D341Med (cell line): ENCODE measurements at regions not wholly inside any gene's neighbourhood (a gene's known extent, or its start where the extent isn't known, plus 50 kb on each side); places are given as distances from the start of the nearest gene placed in this dataset.

ENCODE experiments used
- DNase-seq: peaks from one replicate; pipeline ENCODE4 v3.0.0; 2012; ENCODE audit warnings: low spot score

DNA sequence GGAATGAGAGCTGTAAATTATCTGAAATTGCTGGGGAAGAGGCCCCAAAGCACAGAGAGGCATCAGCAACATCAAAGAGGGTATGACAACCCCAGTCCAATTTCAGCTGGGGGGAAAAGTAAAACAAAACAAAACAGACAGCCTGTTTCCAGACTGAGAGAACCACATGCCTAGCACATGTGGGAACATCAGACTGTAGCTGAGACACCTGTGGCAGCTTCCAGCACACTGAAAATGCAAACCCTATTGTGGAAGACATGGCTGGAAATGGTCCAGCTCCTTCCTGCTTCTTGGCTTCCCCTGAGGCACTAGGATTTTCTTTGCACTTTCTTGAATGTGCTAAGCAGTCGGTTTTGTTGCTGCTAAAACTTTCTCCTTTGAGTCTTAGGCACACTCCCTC, 240.9 kb upstream of the STS start:
- no peak for DNase-seq

DNA sequence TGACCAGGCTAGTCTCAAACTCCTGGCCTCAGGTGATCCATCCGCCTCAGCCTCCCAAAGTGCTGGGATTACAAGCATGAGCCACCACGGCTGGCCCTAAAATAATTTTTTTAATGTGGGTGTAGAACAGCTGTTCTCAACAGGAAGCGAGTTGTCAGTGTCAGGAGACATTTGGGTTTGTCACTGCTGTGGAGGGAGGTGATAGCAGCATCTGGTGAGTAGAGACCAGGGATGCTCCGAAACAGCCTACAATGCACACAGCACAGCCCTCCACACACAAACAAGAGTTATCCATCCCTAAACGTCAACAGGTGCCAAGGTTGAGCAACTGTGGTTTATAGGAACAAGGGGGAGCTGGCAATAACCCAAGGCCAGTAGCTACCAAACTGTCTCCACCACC, 243.4 kb upstream of the STS start:
- DNase-seq, result no peak

DNA sequence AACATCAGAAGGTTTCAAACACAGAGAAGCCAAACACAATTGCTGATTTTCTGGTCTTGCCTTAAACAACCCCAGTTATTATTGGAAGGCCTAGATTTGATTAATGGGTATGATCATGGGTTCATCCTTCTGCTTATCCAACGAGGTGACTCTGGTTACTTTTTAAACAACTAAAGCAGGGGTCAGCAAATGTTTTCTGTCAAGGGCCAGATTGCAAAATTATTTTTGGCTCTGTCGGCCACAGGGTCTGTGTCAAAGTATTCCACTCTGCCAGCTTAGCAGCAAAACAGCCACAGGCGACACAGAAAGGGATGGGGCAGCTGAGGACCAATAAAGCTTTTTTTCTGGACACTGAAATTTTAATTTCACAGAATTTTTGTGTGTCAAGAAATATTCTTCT, 249.1 kb upstream of the STS start:
- no peak for DNase-seq

DNA sequence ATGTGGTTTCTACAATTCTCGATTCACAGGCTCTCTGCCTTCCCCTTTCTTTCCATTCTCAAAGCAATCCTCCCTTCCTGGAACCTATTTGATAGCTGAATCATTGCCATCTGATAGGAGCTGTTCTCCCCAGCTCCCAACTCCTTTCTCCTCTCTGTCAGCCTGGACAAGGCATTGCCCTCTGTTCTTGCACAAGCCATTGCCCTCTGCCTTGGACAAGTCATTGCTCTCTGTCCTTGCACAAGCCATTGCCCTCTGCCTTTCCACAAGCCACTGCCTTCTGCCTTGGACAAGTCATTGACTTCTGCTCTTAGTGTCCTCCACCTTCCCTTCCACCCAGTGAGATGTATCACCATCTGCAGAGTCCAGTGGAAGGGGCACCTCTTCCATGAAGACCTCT, 256.1 kb upstream of the STS start:
- no peak for DNase-seq

- DNase-seq, result no peak
These were observed 256.8 kb upstream of the STS start for GRCh38 chrX:6890544-6891261.

DNA sequence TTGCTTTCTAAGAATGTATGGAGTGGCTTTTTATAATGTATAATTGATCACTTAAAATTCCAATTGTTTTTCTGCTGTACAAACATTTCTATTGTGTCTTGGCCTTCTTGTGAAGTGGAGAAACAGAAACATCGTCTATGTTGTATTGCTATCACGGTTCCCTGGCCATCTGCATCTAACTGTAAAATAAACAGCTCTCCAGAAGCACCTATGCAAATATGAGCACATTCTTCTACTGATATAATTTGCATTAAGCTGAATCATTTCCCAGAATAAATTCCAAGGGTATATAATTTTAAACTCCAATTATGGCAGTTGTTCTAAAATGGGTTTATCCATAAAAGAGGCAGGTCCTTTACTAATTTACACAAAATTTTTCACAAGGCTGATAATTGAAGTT, 261.6 kb upstream of the STS start:
- no peak for DNase-seq

DNA sequence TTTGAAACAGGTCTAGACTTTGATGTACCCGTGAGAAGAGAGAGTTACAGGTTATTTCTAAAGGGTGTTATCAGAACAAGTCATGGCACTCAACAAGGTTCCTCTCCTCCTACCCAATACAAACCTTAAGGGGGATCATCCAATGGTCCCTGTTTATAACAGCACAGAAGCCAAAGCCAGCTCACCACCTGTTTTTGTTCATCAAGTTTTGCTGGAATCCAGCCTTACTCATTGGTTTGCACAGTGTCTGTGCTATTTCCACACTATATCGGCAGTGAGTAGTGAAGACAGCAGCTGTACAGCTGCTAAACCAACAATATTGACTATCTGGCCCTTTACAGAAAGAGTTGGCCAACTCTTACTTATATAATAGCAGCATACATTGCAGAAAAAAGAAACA, 262.1 kb upstream of the STS start:
- no peak for DNase-seq

DNA sequence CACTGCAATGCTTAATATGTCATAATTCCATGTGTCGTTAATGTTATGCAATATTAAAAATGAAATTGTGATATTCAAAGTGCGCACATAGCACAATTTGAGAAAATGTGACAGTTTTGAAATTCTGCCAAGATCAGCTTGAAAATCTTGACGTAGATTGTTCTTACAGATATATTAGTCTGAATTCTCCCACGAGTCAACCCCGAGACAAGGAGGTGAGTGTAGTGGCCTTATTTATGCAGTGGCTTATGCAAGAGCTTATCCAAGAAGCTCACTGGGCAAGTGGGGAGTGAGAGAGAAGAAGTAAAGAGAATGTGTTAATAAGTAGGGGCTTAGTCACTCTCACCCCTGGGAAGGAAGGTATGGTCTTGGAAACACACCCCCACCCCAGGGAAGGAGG, 286.1 kb upstream of the STS start:
- DNase-seq, result no peak

DNA sequence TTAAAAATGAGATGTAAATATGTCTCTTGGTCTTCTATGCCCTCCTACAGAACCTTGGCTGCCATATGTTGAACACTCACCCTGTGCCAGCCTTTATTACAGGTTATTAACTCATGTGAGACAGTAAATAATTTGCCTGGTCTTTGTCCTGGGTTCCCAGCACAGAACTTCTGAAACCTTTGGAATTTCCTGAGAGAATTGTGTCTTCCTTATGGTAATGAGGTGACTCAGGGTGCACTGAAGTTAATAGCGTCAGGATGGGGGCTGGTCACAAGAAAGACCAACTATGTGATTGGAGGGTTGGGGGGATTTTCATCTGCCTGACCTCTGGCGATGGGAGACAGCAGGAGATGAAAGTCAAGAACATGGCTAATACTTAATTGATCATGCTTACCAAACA, 289.8 kb upstream of the STS start:
- DNase-seq, result no peak

GRCh38 chrX:6856471-6856870, 291.0 kb upstream of the STS start:
- no peak for DNase-seq

DNA sequence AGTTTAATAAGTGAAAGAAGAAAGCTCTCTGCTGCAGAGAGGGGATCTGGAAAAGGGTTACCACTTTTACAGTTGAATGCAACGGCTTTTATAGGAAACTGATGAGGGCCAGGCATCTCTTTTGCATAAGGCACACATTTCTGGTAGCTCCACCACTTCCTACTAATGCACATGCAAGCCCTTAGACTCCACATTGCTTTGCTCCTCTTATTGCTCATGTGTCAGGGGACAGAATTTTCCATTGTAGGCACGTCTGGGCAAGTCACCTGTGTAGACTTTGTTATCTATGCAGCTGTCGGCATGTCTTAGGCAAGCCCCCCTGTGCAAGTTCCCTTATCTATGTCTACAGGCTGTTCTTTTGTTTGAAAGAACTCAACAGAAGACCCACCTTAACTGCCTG, 294.6 kb upstream of the STS start:
- no peak for DNase-seq

DNA sequence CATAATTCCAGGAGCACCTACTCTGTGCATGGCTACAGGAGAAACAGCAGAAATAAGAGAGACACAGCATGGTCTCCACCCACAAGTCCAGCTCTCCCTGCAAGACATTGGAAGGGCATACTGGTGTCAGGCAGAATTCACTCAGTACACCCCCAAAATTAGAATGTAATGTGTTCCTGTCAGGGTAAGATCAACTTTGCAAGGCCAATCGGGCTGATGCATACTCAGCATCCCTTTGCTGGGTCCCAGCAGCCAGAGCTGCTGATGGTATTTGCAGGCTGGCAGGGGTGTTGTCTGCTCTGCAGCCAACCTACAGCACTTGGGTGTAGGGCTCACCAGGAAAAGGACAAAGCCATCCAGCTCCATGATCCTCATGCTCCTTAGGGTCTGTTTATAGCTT, 295.4 kb upstream of the STS start:
- no peak for DNase-seq

DNA sequence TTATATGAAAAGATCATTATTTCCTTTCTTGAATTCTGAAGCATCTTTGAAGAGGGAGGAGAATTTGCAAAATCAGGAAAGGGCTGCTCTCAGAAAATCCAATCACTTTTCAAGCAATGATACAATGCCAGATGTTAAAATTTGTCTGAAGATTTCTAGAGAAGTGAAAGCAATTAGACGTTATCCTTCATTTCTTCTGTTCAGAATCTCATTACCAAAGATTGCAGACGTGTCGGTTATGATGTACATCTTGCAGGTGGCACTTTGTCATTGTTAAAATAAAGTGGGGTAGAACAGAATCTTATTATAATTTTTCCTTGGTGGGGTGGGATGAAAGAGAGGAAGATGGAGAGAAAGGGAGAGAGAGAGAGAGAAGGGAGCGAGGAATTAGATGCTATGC, 296.4 kb upstream of the STS start:
- no peak for DNase-seq

DNA sequence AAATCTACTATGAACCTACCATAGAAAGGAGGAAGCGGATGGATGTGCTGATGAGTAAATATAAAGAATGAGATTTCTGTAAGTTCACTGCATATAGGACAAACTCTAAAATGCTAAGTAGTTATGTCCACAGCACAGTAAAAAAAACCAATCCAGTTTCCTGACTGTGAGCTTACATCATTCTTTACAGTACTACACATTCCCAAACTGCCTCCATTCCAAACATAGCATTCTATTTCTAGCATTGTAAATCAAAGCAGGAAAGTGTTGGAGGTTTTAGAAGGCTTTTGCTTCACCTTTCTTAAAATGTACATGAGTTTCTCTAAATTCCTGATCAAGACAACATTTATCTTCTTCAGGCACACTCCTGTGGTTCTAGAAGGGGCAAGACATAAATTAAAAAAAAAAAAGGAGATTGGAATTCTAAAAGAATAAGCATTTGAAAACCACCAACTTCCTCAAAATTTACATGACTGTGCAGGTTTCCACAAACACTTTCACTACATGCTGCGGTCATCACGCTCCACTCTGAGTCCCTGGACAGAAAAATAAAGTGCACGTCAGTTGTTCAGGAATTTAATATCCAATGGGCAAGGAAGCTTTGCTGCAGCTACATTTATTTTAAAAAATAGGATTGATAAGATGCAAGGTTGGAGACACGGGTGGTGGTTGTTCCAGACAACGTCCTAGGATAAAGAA, 297.6 kb upstream of the STS start:
- no peak for DNase-seq

DNA sequence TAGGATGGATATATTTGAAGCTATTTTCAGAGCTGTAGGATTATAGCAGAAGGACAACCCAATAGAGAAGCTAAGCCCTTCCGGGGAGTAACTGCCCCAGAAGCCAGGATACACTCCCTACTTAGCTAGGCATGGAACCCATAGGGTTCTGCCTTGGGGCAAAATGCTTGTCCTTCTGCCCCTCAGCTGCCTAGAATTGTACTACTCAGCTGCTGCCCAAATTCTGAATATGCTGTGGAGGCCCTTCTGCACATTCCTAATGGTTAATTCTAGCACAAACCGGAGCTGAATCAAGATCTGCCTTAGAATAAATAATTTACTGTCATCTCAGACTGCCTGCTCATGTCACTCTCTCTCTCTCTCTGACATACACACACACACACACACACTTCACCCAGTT, 297.7 kb upstream of the VCX3A start:
- DNase-seq, result no peak

GRCh38 chrX:6826856-6827255, 291.9 kb upstream of the VCX3A start:
- DNase-seq, result no peak

GRCh38 chrX:6821730-6822129, 286.8 kb upstream of the VCX3A start:
- DNase-seq, result no peak

GRCh38 chrX:6813836-6814370, 279.0 kb upstream of the VCX3A start:
- DNase-seq, result no peak

DNA sequence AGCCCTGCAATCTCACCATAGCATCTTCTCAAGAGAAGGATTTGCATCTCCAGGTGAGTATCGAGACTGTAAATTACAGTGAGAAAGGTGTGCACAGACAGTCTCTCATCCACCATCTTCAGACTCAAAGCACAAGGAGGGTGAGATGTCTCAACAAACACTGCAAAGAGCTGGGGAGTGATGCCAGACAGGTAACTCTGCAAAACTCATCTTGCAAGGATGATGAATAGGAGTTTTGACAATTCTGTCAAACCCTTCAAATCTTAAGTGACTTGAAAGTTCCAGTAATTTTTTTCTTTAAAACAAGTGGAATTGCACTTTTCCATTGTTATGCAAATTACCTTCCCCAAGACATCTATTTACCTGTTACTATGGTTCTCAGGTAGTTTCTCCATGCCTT, 277.2 kb upstream of the VCX3A start:
- DNase-seq, result no peak

DNA sequence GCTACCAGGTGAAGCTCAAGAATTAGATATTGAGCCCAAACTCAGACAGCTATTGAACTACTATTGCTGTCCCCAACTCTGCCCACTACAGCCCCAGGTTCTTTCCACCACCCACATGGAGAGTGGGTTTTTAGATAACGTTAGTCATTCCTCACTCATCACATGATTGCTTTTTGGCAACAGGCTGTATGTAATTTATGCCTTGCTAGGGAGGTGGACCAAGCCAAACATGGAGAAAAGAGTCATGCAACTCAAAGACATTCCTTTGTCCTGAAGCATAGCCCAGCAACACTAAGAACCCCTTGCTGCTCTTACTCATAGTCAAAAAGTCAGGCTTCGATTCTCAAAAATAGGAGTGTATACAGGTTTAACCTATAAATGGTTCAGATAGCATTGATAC, 275.9 kb upstream of the VCX3A start:
- DNase-seq, result no peak

DNA sequence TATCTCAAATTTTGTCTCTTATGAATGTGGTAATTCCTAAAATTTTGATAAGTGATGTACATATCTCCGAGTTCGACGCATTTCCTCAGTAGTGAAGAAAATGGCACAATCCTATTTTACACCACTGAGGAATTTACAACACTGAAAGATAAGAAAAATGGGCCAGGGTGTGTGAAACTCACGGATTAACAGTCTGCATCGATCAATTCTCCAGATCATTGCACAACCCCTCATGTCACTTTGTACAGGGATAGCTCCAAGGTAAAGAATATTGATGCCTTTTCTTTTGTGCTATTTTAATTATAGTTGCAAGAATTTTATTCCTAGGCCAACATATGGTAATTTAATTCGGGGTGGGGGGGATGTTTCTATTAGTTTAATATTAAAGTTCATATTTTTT, 268.7 kb upstream of the VCX3A start:
- DNase-seq, result no peak

DNA sequence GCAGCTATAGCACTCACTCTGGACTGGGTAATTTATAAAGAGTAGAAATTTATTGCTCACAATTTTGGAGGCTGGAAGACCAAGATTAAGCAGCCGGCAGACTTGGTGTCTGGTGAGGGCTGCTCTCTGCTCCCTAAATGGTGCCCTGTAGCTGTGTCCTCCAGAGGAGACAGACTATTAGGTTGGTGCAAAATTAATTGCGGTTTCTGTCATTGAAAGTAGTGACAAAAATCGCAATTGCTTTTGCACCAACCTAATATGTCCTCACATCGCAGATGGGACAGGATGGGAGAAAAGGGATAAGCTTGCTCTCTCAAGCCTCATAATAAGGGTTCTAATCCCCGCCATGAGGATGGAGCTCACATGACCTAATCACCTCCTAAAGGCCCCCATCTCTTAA, 258.1 kb upstream of the VCX3A start:
- no peak for DNase-seq

- no peak for DNase-seq
These were observed 249.0 kb upstream of the VCX3A start for GRCh38 chrX:6783912-6784311.

- DNase-seq, result no peak
These were observed 247.9 kb upstream of the VCX3A start for GRCh38 chrX:6782831-6783230.
